A673 (cell line): ENCODE measurements at regions not wholly inside any gene's neighbourhood (a gene's known extent, or its start where the extent isn't known, plus 50 kb on each side); places are given as distances from the start of the nearest gene placed in this dataset.

ENCODE experiments used
- BruUV-seq: library from RNA; stranded (reverse); fragments of 400-500 nt; replicated peaks from 2 replicates; lab custom pipeline; 2021; lab: Mats Ljungman, UMichigan
- CTCF ChIA-PET: fragments of 300-600 bp; sonication (Branson Sonifier 250); formaldehyde crosslinking; loops from one replicate; lab custom pipeline; 2022; ENCODE audit warnings: antibody characterized with exemption; lab: Charles Lee
- POLR2A ChIA-PET: fragments of 300-600 bp; sonication (Branson Sonifier 250); formaldehyde crosslinking; loops from one replicate; lab custom pipeline; 2022; ENCODE audit warnings: antibody characterized with exemption; ENCODE audit not compliant: low non-redundant PET; lab: Charles Lee
- DNase-seq: peaks from one replicate; pipeline ENCODE4 v3.0.0-alpha.2; 2015; ENCODE audit warnings: low spot score
- H3K27ac ChIP-seq: fragments of 200-600 bp; sonication (generic); 2 replicates; pipeline ENCODE4 v1.5.1; 2016; ENCODE audit warnings: mixed run types, low read depth, mild to moderate bottlenecking, mixed read lengths, antibody characterized with exemption, low read length; ENCODE audit not compliant: poor library complexity, severe bottlenecking
- H3K27me3 ChIP-seq: fragments of 200-600 bp; sonication (generic); replicated peaks from 2 replicates; pipeline ENCODE4 v1.6.1; 2017; ENCODE audit warnings: mixed run types, low read depth, mild to moderate bottlenecking, mixed read lengths, antibody characterized with exemption, low read length; ENCODE audit not compliant: insufficient read depth, poor library complexity
- H3K36me3 ChIP-seq: fragments of 200-600 bp; sonication (generic); 2 replicates; pipeline ENCODE4 v1.6.1; 2016; ENCODE audit warnings: mixed run types, mild to moderate bottlenecking, mixed read lengths, antibody characterized with exemption, low read length; ENCODE audit not compliant: insufficient read depth, poor library complexity, severe bottlenecking
- H3K4me1 ChIP-seq: fragments of 200-600 bp; sonication (generic); 2 replicates; pipeline ENCODE4 v1.6.1; 2017; ENCODE audit warnings: mixed run types, mild to moderate bottlenecking, mixed read lengths, antibody characterized with exemption, low read length; ENCODE audit not compliant: insufficient read depth, poor library complexity, severe bottlenecking
- H3K4me3 ChIP-seq: fragments of 200-600 bp; sonication (generic); 2 replicates; pipeline ENCODE4 v1.5.1; 2016; ENCODE audit warnings: low read depth, mixed run types, mild to moderate bottlenecking, mixed read lengths, low read length; ENCODE audit not compliant: poor library complexity, severe bottlenecking
- H3K9me3 ChIP-seq: fragments of 200-600 bp; sonication (generic); 2 replicates; pipeline ENCODE4 v1.6.1; 2016; ENCODE audit warnings: mixed run types, low read depth, mild to moderate bottlenecking, mixed read lengths, antibody characterized with exemption, low read length; ENCODE audit not compliant: poor library complexity, severe bottlenecking
- CTCF ChIP-seq: fragments of 300-800, 200-600 bp; sonication (generic); conservative IDR thresholded peaks from 2 replicates; pipeline ENCODE4 v1.5.1; 2017; ENCODE audit warnings: low read depth, mild to moderate bottlenecking, antibody characterized with exemption, low read length, moderate library complexity, mixed read lengths
- EZH2 ChIP-seq: fragments of 200-600 bp; sonication (generic); IDR thresholded peaks from 2 replicates; pipeline ENCODE4 v1.6.1; 2017; ENCODE audit warnings: borderline replicate concordance, low read depth, mild to moderate bottlenecking, mixed read lengths, antibody characterized with exemption, low read length; ENCODE audit not compliant: poor library complexity, severe bottlenecking
- intact Hi-C: fragments of 100-400 bp; cut with micrococcal nuclease; formaldehyde crosslinking; loops from one replicate; pipeline ENCODE4 v1.10.0; 2022; ENCODE audit not compliant: unreplicated experiment

- no TSS peak for BruUV-seq
- Histone ChIP-seq H3K27ac (no peak overlapping the region), H3K4me3 (no peak overlapping the region), H3K27me3 (no peaks in the 10 kb centered on the region), H3K36me3 (no peaks in the 10 kb centered on the region), H3K4me1 (peaks cover 3% of the 10 kb centered on the region), H3K9me3 (no peaks in the 10 kb centered on the region)
- ChIA-PET CTCF (no interaction called here), POLR2A (no interaction called here)
- intact Hi-C loops, result no loop called here
- no peak for TF ChIP-seq EZH2
- no peak for TF ChIP-seq CTCF
- no peak for DNase-seq
Observed at GRCh38 chr18:40215979-40216378, 1739.1 kb upstream of the PIK3C3 start.

- no peaks in the 10 kb centered on the region for H3K9me3 ChIP-seq
- no peaks in the 10 kb centered on the region for H3K36me3 ChIP-seq
- H3K4me3 ChIP-seq, result no peak overlapping the region
- H3K4me1 ChIP-seq, result peaks cover 3% of the 10 kb centered on the region
- no peaks in the 10 kb centered on the region for H3K27me3 ChIP-seq
- BruUV-seq, result no TSS peak
- H3K27ac ChIP-seq, result no peak overlapping the region
- no peak for TF ChIP-seq EZH2
- TF ChIP-seq CTCF, result no peak
- intact Hi-C loops, result no loop called here
- ChIA-PET POLR2A (no interaction called here), CTCF (no interaction called here)
- no peak for DNase-seq
Observed at GRCh38 chr18:40210696-40211095, 1744.3 kb upstream of the PIK3C3 start.

GRCh38 chr18:40208958-40209357, 1746.1 kb upstream of the PIK3C3 start:
- Histone ChIP-seq H3K36me3 (no peaks in the 10 kb centered on the region), H3K27ac (no peak overlapping the region)
- CTCF ChIA-PET, result no interaction called here

More at GRCh38 chr18:40208958-40209357, 1746.1 kb upstream of the PIK3C3 start:
- H3K4me3 ChIP-seq, result no peak overlapping the region
- H3K9me3 ChIP-seq, result no peaks in the 10 kb centered on the region
- DNase-seq, result no peak
- peaks cover 3% of the 10 kb centered on the region for H3K4me1 ChIP-seq
- intact Hi-C loops, result no loop called here
- TF ChIP-seq EZH2, result no peak
- TF ChIP-seq CTCF, result no peak
- BruUV-seq, result no TSS peak
- POLR2A ChIA-PET, result no interaction called here
- H3K27me3 ChIP-seq, result no peaks in the 10 kb centered on the region
